HCT116 (cell line): ENCODE measurements at regions not wholly inside any gene's neighbourhood (a gene's known extent, or its start where the extent isn't known, plus 50 kb on each side); places are given as distances from the start of the nearest gene placed in this dataset.

ENCODE experiments used
- ATAC-seq: fragments of 200-7000 bp; cut with Tn5 transposase; 2 replicates; pipeline ENCODE4 v1.9.1; 2020; ENCODE audit warnings: mild to moderate bottlenecking, moderate library complexity
- BruUV-seq: library from RNA; stranded (reverse); fragments of 400-500 nt; replicated peaks from 2 replicates; lab custom pipeline; 2021; lab: Mats Ljungman, UMichigan
- CTCF ChIA-PET: fragments of 300-600 bp; sonication (Branson Sonifier 250); formaldehyde crosslinking; loops from one replicate; lab custom pipeline; 2021; ENCODE audit warnings: antibody characterized with exemption; lab: Charles Lee
- POLR2A ChIA-PET: fragments of 300-600, 350-600 bp; sonication (Branson Sonifier 250); formaldehyde crosslinking; loops from one replicate; lab custom pipeline; 2021; ENCODE audit warnings: antibody characterized with exemption; lab: Charles Lee
- RAD21 ChIA-PET, 2 experiments: fragments of 300-600 bp; sonication (Branson Sonifier 250); formaldehyde crosslinking; loops; one replicate each; lab custom pipeline; 2023; ENCODE audit warnings: low total read pairs in 2 of 2; ENCODE audit not compliant: uncharacterized antibody in 2 of 2, unreplicated experiment in 2 of 2, low non-redundant PET in 1 of 2; lab: Charles Lee
- DNase-seq: peaks from one replicate; pipeline ENCODE4 v3.0.0-alpha.2; 2010; ENCODE audit warnings: low read depth, low spot score
- H2AFZ ChIP-seq: fragments of 200-600 bp; shearing (Covaris generic), sonication (generic); 2 replicates; pipeline ENCODE4 v1.6.1; 2017; ENCODE audit warnings: low read depth, mixed run types, mixed read lengths, antibody characterized with exemption, low read length; ENCODE audit not compliant: poor library complexity, severe bottlenecking
- H3K27ac ChIP-seq: 2 replicates; pipeline ENCODE4 v1.5.1; 2012; ENCODE audit warnings: low read depth, low read length
- H3K27me3 ChIP-seq: fragments of 200-600 bp; sonication (generic); 2 replicates; pipeline ENCODE4 v1.6.1; 2016; ENCODE audit warnings: mixed run types, low read length, mixed read lengths; ENCODE audit not compliant: insufficient read depth
- H3K36me3 ChIP-seq, 2 experiments: fragments of 200-500 bp in 1 of 2; fragments of 200-600 bp in 1 of 2; sonication (Bioruptor generic) in 1 of 2; sonication (generic) in 1 of 2; 2 replicates each; pipeline versions ENCODE4 v1.5.1 to v1.6.1; 2014 to 2016; ENCODE audit warnings: low read length in 2 of 2, inconsistent platforms in 1 of 2, mixed read lengths in 1 of 2, mixed run types in 1 of 2; ENCODE audit not compliant: insufficient read depth in 2 of 2, control insufficient read depth in 1 of 2
- H3K4me1 ChIP-seq, 2 experiments: fragments of 200-600 bp in 1 of 2; sonication (generic) in 1 of 2; 2 replicates each; pipeline versions ENCODE4 v1.5.1 to v1.6.1; 2012 to 2017; ENCODE audit warnings: low read length in 2 of 2, inconsistent platforms in 1 of 2, mild to moderate bottlenecking in 1 of 2, mixed read lengths in 1 of 2, mixed run types in 1 of 2, moderate library complexity in 1 of 2; ENCODE audit not compliant: insufficient read depth in 2 of 2, control insufficient read depth in 1 of 2
- H3K4me2 ChIP-seq: fragments of 200-600 bp; sonication (generic); 2 replicates; pipeline ENCODE4 v1.6.1; 2017; ENCODE audit warnings: mixed run types, low read length, mixed read lengths
- H3K4me3 ChIP-seq, 2 experiments: fragments of 200-600 bp in 1 of 2; sonication (generic) in 1 of 2; replicated peaks in 1 of 2; 2 replicates each; pipeline ENCODE4 v1.5.1; 2011 to 2016; ENCODE audit warnings: low read length in 2 of 2, control low read depth in 1 of 2, low read depth in 1 of 2, mild to moderate bottlenecking in 1 of 2, mixed read lengths in 1 of 2, mixed run types in 1 of 2
- H3K79me2 ChIP-seq: fragments of 200-600 bp; sonication (generic); 2 replicates; pipeline ENCODE4 v1.6.1; 2017; ENCODE audit warnings: mild to moderate bottlenecking, mixed run types, low read length, moderate library complexity, mixed read lengths; ENCODE audit not compliant: insufficient read depth
- H3K9ac ChIP-seq: fragments of 200-600 bp; sonication (generic); 2 replicates; pipeline ENCODE4 v1.6.1; 2016; ENCODE audit warnings: low read length, mixed read lengths
- H3K9me2 ChIP-seq: fragments of 200-600 bp; sonication (generic), shearing (Covaris generic); 2 replicates; pipeline ENCODE4 v1.6.1; 2017; ENCODE audit warnings: mixed run types, mild to moderate bottlenecking, moderate library complexity; ENCODE audit not compliant: insufficient read depth
- H3K9me3 ChIP-seq, 2 experiments: fragments of 200-500 bp in 1 of 2; fragments of 200-600 bp in 1 of 2; sonication (Bioruptor generic) in 1 of 2; sonication (generic) in 1 of 2; 2 replicates each; pipeline ENCODE4 v1.6.1; 2014 to 2017; ENCODE audit warnings: low read length in 2 of 2, mixed read lengths in 2 of 2, inconsistent platforms in 1 of 2, low read depth in 1 of 2, mild to moderate bottlenecking in 1 of 2, mixed run types in 1 of 2, moderate library complexity in 1 of 2; ENCODE audit not compliant: control insufficient read depth in 1 of 2, insufficient read depth in 1 of 2
- H4K20me1 ChIP-seq: fragments of 200-600 bp; sonication (generic), shearing (Covaris generic); 2 replicates; pipeline ENCODE4 v1.6.1; 2017; ENCODE audit warnings: mixed run types, mild to moderate bottlenecking, moderate library complexity; ENCODE audit not compliant: insufficient read depth
- intact Hi-C: fragments of 100-400 bp; cut with micrococcal nuclease; formaldehyde crosslinking; loops from 2 replicates; pipeline ENCODE4 v1.10.0; 2022
- TF ChIP-seq, protein P1 (sequence below): IDR thresholded peaks from 2 replicates; pipeline ENCODE4 v1.6.1; 2012; ENCODE audit warnings: low read depth
- TF ChIP-seq, protein P2 (sequence below), 3 experiments: fragments of 200-600 bp in 1 of 3; sonication (generic) in 1 of 3; IDR thresholded peaks in 2 of 3; conservative IDR thresholded peaks in 1 of 3; 2 replicates each; pipeline ENCODE4 v1.5.1; 2012 to 2017; ENCODE audit warnings: low read depth in 2 of 3, low read length in 2 of 3, antibody characterized with exemption in 1 of 3, borderline replicate concordance in 1 of 3, control low read depth in 1 of 3, mild to moderate bottlenecking in 1 of 3, mixed read lengths in 1 of 3, mixed run types in 1 of 3, moderate library complexity in 1 of 3; ENCODE audit not compliant: insufficient read depth in 1 of 3

DNA sequence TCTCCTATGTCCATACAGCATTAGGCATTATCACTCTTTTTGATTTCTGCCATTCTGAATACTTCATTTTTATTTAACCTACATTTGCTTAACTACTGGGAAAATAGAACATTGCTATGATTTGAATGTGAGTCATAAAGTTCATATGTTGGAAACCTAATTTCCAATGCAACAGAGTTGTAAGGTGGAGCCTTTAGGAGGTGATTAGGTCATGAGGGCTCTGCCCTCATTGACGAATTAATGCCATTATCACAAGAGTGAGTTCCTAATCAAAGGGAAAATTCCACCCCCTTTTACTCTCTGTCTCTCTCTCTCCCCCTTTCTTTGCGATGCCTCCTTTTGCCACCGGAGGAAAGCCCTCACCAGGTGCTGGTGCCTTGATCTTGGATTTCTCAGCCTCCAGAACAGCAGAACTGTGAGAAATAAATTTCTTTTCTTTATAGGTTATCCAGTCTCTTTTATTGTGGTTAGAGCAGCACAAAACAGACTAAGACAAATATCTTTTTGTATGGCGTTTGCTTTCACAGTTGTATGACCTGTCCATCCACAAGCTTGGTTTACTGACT lies 180.1 kb upstream of the ARID2 start:
- TF ChIP-seq, protein P1, sequence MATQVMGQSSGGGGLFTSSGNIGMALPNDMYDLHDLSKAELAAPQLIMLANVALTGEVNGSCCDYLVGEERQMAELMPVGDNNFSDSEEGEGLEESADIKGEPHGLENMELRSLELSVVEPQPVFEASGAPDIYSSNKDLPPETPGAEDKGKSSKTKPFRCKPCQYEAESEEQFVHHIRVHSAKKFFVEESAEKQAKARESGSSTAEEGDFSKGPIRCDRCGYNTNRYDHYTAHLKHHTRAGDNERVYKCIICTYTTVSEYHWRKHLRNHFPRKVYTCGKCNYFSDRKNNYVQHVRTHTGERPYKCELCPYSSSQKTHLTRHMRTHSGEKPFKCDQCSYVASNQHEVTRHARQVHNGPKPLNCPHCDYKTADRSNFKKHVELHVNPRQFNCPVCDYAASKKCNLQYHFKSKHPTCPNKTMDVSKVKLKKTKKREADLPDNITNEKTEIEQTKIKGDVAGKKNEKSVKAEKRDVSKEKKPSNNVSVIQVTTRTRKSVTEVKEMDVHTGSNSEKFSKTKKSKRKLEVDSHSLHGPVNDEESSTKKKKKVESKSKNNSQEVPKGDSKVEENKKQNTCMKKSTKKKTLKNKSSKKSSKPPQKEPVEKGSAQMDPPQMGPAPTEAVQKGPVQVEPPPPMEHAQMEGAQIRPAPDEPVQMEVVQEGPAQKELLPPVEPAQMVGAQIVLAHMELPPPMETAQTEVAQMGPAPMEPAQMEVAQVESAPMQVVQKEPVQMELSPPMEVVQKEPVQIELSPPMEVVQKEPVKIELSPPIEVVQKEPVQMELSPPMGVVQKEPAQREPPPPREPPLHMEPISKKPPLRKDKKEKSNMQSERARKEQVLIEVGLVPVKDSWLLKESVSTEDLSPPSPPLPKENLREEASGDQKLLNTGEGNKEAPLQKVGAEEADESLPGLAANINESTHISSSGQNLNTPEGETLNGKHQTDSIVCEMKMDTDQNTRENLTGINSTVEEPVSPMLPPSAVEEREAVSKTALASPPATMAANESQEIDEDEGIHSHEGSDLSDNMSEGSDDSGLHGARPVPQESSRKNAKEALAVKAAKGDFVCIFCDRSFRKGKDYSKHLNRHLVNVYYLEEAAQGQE, result no peak
- TF ChIP-seq, protein P2, sequence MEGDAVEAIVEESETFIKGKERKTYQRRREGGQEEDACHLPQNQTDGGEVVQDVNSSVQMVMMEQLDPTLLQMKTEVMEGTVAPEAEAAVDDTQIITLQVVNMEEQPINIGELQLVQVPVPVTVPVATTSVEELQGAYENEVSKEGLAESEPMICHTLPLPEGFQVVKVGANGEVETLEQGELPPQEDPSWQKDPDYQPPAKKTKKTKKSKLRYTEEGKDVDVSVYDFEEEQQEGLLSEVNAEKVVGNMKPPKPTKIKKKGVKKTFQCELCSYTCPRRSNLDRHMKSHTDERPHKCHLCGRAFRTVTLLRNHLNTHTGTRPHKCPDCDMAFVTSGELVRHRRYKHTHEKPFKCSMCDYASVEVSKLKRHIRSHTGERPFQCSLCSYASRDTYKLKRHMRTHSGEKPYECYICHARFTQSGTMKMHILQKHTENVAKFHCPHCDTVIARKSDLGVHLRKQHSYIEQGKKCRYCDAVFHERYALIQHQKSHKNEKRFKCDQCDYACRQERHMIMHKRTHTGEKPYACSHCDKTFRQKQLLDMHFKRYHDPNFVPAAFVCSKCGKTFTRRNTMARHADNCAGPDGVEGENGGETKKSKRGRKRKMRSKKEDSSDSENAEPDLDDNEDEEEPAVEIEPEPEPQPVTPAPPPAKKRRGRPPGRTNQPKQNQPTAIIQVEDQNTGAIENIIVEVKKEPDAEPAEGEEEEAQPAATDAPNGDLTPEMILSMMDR (IDR thresholded peaks at IDR 0.05 in 2 of 3, conservative IDR thresholded peaks at IDR 0.05 in 1 of 3; ENCODE audit: borderline replicate concordance in 1 of 3, insufficient read depth in 1 of 3, low read depth in 2 of 3, low read length in 2 of 3), result peak in 1 of 3 experiments; percentile 10; a peak in 1 of 6 replicates
- intact Hi-C loops, result loop anchor here (10.0 kb wide), 1 partner anchor 375 kb away; no protein-coding TSS in a partner anchor
- ChIA-PET CTCF (no interaction called here), POLR2A (no interaction called here), RAD21 (no interaction called here)
- H3K79me2 ChIP-seq, result no peaks in the 10 kb centered on the region
- no peak overlapping the region for H3K4me2 ChIP-seq
- no TSS peak for BruUV-seq
- H3K9me3 ChIP-seq, result no peaks in the 10 kb centered on the region
- H3K27me3 ChIP-seq, result no peaks in the 10 kb centered on the region
- H2AFZ ChIP-seq, result no peak overlapping the region
- no peaks in the 10 kb centered on the region for H3K36me3 ChIP-seq
- no peak overlapping the region for H3K9ac ChIP-seq
- no peaks in the 10 kb centered on the region for H3K4me1 ChIP-seq
- H4K20me1 ChIP-seq, result no peaks in the 10 kb centered on the region
- no peaks in the 10 kb centered on the region for H3K9me2 ChIP-seq
- DNase-seq, result no peak
- H3K4me3 ChIP-seq, result no peak overlapping the region
- ATAC-seq, result no peak; the same call in 1 of the 2 replicates
- no peak overlapping the region for H3K27ac ChIP-seq
